Bronchial epithelial cell (primary cell): ENCODE measurements at regions not wholly inside any gene's neighbourhood (a gene's known extent, or its start where the extent isn't known, plus 50 kb on each side); places are given as distances from the start of the nearest gene placed in this dataset.
"Not testable (repeated sequence)": the region's sequence is repeated elsewhere in the genome, so short reads cannot be mapped to it uniquely, and the experiment has no call there.

Experiments
- DNase-seq: peaks from one replicate; pipeline ENCODE4 v3.0.0-alpha.2; 2010; ENCODE audit warnings: low read depth
- FAIRE-seq: peaks from 2 replicates; lab custom pipeline; 2011; peaks lifted over from hg19 to GRCh38; lab: Jason Lieb, UNC
- H3K27me3 ChIP-seq: 2 replicates; pipeline ENCODE4 v1.5.1; 2011; ENCODE audit warnings: low read length; ENCODE audit not compliant: control insufficient read depth, insufficient read depth
- H3K36me3 ChIP-seq: 2 replicates; pipeline ENCODE4 v1.5.1; 2011; ENCODE audit warnings: low read length; ENCODE audit not compliant: control insufficient read depth, insufficient read depth
- H3K4me3 ChIP-seq: 2 replicates; pipeline ENCODE4 v1.5.1; 2011; ENCODE audit warnings: mild to moderate bottlenecking, low read depth, low read length, control low read depth
- CTCF ChIP-seq: IDR thresholded peaks from 2 replicates; pipeline ENCODE4 v1.5.1; 2011; ENCODE audit warnings: mild to moderate bottlenecking, moderate library complexity, low read length, control low read depth, inconsistent platforms; ENCODE audit not compliant: insufficient read depth, severe bottlenecking

GRCh38 chr4:54587107-54587891 lies 70.5 kb upstream of the KIT start:
- Histone ChIP-seq H3K36me3 (no peaks in the 10 kb centered on the region), H3K27me3 (no peaks in the 10 kb centered on the region), H3K4me3 (no peak overlapping the region)
- no peak for FAIRE-seq
- TF ChIP-seq CTCF = no peak
- DNase-seq = no peak

- no peak overlapping the region for H3K4me3 ChIP-seq
- FAIRE-seq (no peak), DNase-seq (peak; percentile 76)
- no peak for TF ChIP-seq CTCF
- no peaks in the 10 kb centered on the region for H3K36me3 ChIP-seq
- H3K27me3 ChIP-seq = no peaks in the 10 kb centered on the region
These were observed 69.4 kb upstream of the KIT start for GRCh38 chr4:54588404-54588803.

GRCh38 chr4:54589586-54589985 lies 68.2 kb upstream of the KIT start:
- no peak overlapping the region for H3K4me3 ChIP-seq
- DNase-seq (no peak), FAIRE-seq (no peak)
- no peak for TF ChIP-seq CTCF
- no peaks in the 10 kb centered on the region for H3K36me3 ChIP-seq
- H3K27me3 ChIP-seq = no peaks in the 10 kb centered on the region

- no peaks in the 10 kb centered on the region for H3K36me3 ChIP-seq
- no peak for TF ChIP-seq CTCF
- no peak for DNase-seq
- H3K27me3 ChIP-seq = no peaks in the 10 kb centered on the region
- no peak overlapping the region for H3K4me3 ChIP-seq
- FAIRE-seq = no peak
These were observed 63.9 kb upstream of the KIT start for GRCh38 chr4:54593795-54594322.

GRCh38 chr4:54596201-54596600 lies 61.6 kb upstream of the KIT start:
- H3K36me3 ChIP-seq = no peaks in the 10 kb centered on the region
- no peak overlapping the region for H3K4me3 ChIP-seq
- no peak for FAIRE-seq
- TF ChIP-seq CTCF = no peak
- no peak for DNase-seq
- no peaks in the 10 kb centered on the region for H3K27me3 ChIP-seq

GRCh38 chr4:54597678-54598077 lies 60.1 kb upstream of the KIT start:
- H3K4me3 ChIP-seq, FAIRE-seq, H3K36me3 ChIP-seq, DNase-seq, H3K27me3 ChIP-seq: not testable (repeated sequence)

- FAIRE-seq, H3K27me3 ChIP-seq, H3K4me3 ChIP-seq, DNase-seq, H3K36me3 ChIP-seq: not testable (repeated sequence)
These were observed 55.6 kb upstream of the KIT start for GRCh38 chr4:54602175-54602574.
